ENCODE measurements at regions not wholly inside any gene's neighbourhood (a gene's known extent, or its start where the extent isn't known, plus 50 kb on each side); places are given as distances from the start of the nearest gene placed in this dataset.

DNA sequence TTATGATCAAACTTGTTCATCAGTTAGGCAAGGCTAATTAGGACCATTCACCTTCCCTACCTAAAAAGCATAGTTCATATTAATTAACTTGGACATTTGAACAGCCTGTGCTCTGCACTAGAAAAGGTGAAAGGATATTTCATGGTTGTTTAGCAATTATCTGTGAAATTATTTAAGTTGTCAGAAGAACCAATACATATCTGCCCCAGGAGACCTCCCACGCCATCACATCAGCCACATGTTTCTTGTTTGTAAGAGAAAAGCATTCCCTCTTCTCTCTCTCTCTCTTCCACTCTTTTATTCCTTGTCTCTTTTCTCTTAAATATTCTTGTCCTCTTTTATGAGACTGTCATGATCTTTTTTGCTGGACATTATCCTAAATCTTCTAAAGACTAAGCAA is 282.0 kb upstream of the RND3 start:
- TF ChIP-seq ZNF48 (tag by site-specific recombination; IDR thresholded peaks at IDR 0.05) (no peak), TCF7L2 (IDR thresholded peaks at IDR 0.05; ENCODE audit: borderline replicate concordance, low read depth, low read length) (no peak), TRIM28 (IDR thresholded peaks at IDR 0.05; ENCODE audit: borderline replicate concordance, low read length) (no peak), ZNF701 (tag by site-specific recombination; IDR thresholded peaks at IDR 0.05) (no peak), ZNF561 (tag by site-specific recombination; IDR thresholded peaks at IDR 0.05; ENCODE audit: borderline replicate concordance) (no peak), ZNF629 (tag by site-specific recombination; IDR thresholded peaks at IDR 0.05) (no peak), ZNF785 (tag by site-specific recombination; IDR thresholded peaks at IDR 0.05) (no peak), ZNF548 (tag by site-specific recombination; IDR thresholded peaks at IDR 0.05) (no peak), ZNF350 (tag by site-specific recombination; IDR thresholded peaks at IDR 0.05) (no peak)
- TF ChIP-seq, protein P1, sequence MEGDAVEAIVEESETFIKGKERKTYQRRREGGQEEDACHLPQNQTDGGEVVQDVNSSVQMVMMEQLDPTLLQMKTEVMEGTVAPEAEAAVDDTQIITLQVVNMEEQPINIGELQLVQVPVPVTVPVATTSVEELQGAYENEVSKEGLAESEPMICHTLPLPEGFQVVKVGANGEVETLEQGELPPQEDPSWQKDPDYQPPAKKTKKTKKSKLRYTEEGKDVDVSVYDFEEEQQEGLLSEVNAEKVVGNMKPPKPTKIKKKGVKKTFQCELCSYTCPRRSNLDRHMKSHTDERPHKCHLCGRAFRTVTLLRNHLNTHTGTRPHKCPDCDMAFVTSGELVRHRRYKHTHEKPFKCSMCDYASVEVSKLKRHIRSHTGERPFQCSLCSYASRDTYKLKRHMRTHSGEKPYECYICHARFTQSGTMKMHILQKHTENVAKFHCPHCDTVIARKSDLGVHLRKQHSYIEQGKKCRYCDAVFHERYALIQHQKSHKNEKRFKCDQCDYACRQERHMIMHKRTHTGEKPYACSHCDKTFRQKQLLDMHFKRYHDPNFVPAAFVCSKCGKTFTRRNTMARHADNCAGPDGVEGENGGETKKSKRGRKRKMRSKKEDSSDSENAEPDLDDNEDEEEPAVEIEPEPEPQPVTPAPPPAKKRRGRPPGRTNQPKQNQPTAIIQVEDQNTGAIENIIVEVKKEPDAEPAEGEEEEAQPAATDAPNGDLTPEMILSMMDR (tag by site-specific recombination; IDR thresholded peaks at IDR 0.05), result no peak
- TF ChIP-seq, protein P2, sequence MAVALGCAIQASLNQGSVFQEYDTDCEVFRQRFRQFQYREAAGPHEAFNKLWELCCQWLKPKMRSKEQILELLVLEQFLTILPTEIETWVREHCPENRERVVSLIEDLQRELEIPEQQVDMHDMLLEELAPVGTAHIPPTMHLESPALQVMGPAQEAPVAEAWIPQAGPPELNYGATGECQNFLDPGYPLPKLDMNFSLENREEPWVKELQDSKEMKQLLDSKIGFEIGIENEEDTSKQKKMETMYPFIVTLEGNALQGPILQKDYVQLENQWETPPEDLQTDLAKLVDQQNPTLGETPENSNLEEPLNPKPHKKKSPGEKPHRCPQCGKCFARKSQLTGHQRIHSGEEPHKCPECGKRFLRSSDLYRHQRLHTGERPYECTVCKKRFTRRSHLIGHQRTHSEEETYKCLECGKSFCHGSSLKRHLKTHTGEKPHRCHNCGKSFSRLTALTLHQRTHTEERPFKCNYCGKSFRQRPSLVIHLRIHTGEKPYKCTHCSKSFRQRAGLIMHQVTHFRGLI (tag by site-specific recombination; IDR thresholded peaks at IDR 0.05), result no peak
- TF ChIP-seq, protein P3, sequence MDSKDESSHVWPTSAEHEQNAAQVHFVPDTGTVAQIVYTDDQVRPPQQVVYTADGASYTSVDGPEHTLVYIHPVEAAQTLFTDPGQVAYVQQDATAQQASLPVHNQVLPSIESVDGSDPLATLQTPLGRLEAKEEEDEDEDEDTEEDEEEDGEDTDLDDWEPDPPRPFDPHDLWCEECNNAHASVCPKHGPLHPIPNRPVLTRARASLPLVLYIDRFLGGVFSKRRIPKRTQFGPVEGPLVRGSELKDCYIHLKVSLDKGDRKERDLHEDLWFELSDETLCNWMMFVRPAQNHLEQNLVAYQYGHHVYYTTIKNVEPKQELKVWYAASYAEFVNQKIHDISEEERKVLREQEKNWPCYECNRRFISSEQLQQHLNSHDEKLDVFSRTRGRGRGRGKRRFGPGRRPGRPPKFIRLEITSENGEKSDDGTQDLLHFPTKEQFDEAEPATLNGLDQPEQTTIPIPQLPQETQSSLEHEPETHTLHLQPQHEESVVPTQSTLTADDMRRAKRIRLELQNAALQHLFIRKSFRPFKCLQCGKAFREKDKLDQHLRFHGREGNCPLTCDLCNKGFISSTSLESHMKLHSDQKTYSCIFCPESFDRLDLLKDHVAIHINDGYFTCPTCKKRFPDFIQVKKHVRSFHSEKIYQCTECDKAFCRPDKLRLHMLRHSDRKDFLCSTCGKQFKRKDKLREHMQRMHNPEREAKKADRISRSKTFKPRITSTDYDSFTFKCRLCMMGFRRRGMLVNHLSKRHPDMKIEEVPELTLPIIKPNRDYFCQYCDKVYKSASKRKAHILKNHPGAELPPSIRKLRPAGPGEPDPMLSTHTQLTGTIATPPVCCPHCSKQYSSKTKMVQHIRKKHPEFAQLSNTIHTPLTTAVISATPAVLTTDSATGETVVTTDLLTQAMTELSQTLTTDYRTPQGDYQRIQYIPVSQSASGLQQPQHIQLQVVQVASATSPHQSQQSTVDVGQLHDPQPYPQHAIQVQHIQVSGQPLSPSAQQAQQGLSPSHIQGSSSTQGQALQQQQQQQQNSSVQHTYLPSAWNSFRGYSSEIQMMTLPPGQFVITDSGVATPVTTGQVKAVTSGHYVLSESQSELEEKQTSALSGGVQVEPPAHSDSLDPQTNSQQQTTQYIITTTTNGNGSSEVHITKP (tag by site-specific recombination; IDR thresholded peaks at IDR 0.05), result no peak
- TF ChIP-seq, protein P4, sequence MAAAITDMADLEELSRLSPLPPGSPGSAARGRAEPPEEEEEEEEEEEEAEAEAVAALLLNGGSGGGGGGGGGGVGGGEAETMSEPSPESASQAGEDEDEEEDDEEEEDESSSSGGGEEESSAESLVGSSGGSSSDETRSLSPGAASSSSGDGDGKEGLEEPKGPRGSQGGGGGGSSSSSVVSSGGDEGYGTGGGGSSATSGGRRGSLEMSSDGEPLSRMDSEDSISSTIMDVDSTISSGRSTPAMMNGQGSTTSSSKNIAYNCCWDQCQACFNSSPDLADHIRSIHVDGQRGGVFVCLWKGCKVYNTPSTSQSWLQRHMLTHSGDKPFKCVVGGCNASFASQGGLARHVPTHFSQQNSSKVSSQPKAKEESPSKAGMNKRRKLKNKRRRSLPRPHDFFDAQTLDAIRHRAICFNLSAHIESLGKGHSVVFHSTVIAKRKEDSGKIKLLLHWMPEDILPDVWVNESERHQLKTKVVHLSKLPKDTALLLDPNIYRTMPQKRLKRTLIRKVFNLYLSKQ (tag by site-specific recombination; IDR thresholded peaks at IDR 0.05; ENCODE audit: borderline replicate concordance), result no peak
- TF ChIP-seq, protein P5, sequence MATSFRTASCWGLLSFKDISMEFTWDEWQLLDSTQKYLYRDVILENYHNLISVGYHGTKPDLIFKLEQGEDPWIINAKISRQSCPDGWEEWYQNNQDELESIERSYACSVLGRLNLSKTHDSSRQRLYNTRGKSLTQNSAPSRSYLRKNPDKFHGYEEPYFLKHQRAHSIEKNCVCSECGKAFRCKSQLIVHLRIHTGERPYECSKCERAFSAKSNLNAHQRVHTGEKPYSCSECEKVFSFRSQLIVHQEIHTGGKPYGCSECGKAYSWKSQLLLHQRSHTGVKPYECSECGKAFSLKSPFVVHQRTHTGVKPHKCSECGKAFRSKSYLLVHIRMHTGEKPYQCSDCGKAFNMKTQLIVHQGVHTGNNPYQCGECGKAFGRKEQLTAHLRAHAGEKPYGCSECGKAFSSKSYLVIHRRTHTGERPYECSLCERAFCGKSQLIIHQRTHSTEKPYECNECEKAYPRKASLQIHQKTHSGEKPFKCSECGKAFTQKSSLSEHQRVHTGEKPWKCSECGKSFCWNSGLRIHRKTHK (tag by site-specific recombination; IDR thresholded peaks at IDR 0.05), result no peak

Data from HEK293 (cell line).